GM19351 (cell line): ENCODE measurements at regions not wholly inside any gene's neighbourhood (a gene's known extent, or its start where the extent isn't known, plus 50 kb on each side); places are given as distances from the start of the nearest gene placed in this dataset.
"Not testable (repeated sequence)": the region's sequence is repeated elsewhere in the genome, so short reads cannot be mapped to it uniquely, and the experiment has no call there.

Source experiments
- ATAC-seq: cut with Tn5 transposase; IDR thresholded peaks from one replicate; pipeline ENCODE4 v1.9.1; 2021; ENCODE audit warnings: mild to moderate bottlenecking, moderate library complexity; ENCODE audit not compliant: unreplicated experiment

- no peak for ATAC-seq
Observed at GRCh38 chr1:30171537-30172298, 551.7 kb downstream of the MATN1 start.

- no peak for ATAC-seq
Observed at GRCh38 chr1:30169269-30169668, 554.1 kb downstream of the MATN1 start.

- no peak for ATAC-seq
Observed at GRCh38 chr1:30166174-30166573, 557.2 kb downstream of the MATN1 start.

- no peak for ATAC-seq
Observed at GRCh38 chr1:30165116-30165515, 558.3 kb downstream of the MATN1 start.

GRCh38 chr1:30164693-30165092 lies 558.7 kb downstream of the MATN1 start:
- ATAC-seq, result no peak

- no peak for ATAC-seq
Observed at GRCh38 chr1:30162565-30162964, 560.8 kb downstream of the MATN1 start.

- ATAC-seq, result no peak
Observed at GRCh38 chr1:30161953-30162352, 561.4 kb downstream of the MATN1 start.

DNA sequence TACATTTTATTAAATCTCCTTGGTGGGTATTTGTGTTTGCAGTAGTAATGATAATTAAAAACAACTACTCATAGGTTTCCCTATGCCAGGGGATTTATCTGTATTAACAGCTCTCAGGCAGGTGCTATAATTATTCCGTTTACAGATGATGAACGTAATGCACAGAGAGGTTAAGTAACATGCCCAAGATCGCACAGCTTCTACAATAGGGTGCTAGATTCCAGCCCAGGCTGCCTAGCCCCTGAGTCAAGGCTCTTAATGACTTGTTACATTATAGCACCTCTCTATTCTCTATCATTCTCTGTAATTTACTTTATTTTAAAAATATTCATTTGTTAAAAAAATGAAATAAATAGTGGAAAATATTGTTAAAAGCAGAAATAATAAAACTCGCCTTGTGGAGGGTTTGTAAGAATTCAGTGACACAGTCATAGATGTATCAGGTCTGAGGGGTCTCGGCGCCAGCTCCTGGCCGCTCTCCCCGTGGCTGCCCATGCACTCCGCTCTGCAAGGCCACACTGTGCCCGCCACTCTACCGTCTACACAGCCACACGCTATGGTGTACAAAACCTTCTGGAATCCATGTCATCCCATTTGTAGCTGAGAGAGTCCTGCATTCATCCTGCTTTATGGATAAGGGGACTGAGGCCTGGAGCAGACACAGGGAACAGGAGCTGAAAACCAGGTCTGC lies 562.2 kb downstream of the MATN1 start:
- no peak for ATAC-seq

- no peak for ATAC-seq
Observed at GRCh38 chr1:30159015-30159414, 564.4 kb downstream of the MATN1 start.

DNA sequence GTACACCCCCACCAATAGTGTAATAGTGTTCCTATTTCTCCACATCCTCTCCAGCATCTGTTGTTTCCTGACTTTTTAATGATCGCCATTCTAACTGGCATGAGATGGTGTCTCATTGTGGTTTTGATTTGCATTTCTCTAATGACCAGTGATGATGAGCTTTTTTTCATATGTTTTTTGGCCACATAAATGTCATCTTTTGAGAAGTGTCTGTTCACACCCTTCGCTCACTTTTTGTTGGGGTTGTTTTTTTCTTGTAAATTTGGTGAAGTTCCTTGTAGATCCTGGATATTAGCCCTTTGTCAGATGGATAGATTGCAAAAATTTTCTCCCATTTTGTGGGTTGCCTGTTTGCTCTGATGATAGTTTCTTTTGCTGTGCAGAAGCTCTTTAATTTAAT lies 567.7 kb downstream of the MATN1 start:
- ATAC-seq, result not testable (repeated sequence)

- not testable (repeated sequence) for ATAC-seq
Observed at GRCh38 chr1:30155253-30155652, 568.1 kb downstream of the MATN1 start.

GRCh38 chr1:30153743-30154449 lies 569.5 kb downstream of the MATN1 start:
- ATAC-seq, result no peak

DNA sequence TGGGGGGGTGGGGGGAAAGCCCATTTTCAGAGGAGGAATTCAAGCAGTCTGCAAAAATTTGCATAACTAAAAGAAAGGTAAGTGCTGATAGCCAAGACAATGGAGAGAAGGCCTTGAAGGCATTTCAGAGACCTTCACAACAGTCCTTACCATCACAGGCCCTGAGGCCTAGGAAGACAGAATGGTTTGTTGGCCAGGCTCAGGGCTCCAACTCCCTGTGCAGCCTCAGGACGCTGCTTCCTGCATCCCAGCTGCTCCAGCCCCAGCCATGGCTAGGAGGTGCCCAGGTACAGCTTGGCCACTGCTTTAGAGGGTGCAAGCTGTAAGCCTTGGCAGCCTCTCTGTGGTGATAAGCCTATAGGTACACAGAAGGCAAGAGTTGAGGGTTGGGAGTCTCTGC lies 571.6 kb downstream of the MATN1 start:
- no peak for ATAC-seq

DNA sequence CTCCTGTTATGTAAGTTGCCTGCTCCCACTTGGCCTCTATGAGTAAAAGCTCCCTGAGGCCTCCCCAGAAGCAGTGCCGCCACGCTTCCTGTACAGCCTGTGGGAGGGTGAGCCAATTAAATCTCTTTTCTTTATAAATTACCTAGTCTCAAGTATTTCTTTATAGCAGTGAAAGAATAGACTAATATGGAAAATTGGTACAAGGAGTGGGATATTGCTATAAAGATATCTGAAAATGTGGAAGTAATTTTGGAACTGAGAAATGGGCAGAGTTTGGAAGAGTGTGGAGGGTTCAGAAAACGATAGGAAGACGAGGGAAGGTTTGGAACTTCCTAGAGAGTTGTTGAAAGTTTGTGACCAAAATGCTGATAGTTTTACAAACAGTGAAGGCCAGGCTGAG lies 572.3 kb downstream of the MATN1 start:
- no peak for ATAC-seq

DNA sequence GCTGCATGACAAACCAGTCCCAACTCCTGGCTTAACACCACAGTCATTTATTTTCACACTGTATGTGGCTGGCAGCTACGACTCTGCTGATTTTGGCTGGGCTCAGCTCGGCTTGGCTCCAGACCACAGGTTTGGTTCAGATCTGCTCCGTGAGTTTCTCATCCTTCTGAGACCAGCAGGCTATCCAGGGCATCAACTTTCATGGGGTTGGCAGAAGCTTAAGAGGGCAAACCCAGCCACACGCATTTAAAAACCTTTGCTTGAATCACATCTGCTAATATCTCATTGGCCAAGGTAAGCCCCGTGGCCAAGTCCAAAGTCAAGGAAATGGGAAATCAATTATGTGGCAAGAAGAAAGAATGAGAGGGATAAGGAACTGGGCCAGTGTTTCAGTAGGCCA lies 574.2 kb downstream of the MATN1 start:
- no peak for ATAC-seq

DNA sequence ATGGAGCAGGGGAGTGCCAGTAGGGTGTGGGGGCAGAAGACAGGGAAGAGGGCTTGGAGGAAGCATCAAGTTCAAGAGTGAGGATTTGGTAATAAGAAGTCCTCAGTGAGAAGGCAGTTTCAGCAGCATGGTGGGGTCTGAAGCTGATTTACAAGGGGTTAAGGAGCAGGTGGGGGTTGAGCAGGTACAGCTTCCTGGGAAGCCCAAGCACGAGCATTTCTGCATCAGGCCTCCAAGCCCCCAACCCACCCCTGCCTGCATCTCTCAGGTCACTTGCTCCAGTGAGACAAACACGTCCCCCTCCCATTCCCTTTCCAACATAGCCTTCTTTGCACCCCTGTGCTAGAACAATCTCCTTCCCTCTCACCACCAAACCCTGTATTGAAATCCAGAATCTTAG lies 574.7 kb downstream of the MATN1 start:
- ATAC-seq, result no peak

DNA sequence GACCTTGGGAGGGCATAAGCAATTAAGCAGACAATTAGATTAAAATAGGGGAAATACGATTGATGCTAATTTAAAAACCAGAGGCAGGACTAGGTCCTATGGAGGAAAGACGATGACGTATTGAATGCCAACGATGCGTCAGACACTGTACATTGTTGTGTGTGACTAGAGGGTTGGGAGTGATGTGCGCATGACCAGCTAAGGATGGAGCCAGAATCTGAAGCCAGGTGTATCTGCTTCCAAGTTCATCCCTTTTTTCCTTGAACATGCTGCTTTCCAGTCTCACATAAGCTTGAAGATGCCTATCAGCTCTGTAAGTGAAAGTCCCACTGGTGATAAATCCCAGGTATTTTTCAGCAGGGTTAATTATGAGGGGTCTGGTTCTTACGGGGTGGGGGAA lies 576.2 kb downstream of the MATN1 start:
- no peak for ATAC-seq

DNA sequence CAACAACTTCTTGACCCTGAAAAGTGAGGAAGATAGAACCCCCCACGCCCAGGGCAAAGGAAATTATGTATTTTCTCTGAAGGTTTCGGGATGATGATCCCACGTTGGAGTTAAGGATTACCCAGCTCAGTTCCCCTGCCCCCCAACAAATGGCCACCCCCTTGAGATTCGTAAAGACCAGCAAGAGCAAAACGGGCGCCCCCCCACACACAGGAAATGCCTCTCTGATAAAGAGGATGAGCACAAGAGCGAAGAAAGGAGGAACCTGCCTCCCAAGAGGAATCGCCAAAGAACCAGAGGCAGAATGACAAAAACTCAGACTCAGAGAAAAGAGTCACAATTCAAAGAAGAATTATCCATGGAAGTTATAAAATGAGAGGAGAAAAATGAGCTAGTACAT lies 576.9 kb downstream of the MATN1 start:
- ATAC-seq, result no peak

DNA sequence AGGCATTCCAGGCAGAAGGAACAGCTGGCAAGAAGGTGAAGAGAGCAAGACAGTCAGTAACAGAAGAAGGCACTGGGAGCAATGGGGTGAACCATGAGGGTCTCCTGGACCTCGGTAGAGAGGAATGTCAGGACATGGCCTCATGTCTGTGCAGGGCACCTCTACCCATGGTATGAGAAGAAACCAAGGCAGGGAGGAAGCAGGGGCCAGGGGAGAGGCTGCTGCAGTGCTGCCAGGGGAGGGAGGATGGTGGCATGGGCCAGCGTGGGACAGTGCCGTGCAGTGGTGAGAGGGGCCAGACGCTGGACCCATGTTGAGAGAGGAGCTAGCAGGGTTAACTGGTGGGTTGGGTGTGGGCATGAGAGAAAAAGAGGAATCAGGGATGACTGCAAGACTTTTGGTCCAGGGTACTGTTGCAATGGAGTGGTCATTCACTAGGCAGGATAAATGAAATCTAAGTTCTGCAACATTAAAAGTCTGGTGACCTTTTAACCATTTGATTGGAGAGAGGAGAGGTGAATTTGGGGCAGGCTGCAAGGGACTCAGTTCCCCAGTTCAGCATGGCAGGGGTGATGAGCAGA lies 577.6 kb downstream of the MATN1 start:
- ATAC-seq, result no peak

DNA sequence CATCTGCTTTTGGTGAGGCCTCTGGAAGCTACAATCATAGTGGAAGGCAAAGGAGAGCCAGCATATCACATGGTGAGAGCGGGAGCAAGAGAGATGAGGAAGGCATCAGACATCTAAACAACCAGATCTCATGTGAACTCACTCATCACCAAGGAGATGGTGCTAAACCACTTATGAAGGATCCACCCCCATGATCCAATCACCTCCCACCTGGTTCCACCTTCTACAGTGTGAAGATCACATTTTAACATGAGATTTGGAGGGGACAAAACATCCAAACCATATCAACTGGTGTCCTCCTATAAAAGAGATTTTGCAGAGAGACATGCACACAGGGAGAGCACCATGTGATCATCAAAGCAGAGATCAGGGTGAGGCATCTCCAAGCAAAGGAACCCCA lies 578.6 kb downstream of the MATN1 start:
- no peak for ATAC-seq

- no peak for ATAC-seq
Observed at GRCh38 chr1:30143517-30143916, 579.9 kb downstream of the MATN1 start.

- no peak for ATAC-seq
Observed at GRCh38 chr1:30140566-30140965, 582.8 kb downstream of the MATN1 start.
